ENCODE measurements at regions not wholly inside any gene's neighbourhood (a gene's known extent, or its start where the extent isn't known, plus 50 kb on each side); places are given as distances from the start of the nearest gene placed in this dataset.

DNA sequence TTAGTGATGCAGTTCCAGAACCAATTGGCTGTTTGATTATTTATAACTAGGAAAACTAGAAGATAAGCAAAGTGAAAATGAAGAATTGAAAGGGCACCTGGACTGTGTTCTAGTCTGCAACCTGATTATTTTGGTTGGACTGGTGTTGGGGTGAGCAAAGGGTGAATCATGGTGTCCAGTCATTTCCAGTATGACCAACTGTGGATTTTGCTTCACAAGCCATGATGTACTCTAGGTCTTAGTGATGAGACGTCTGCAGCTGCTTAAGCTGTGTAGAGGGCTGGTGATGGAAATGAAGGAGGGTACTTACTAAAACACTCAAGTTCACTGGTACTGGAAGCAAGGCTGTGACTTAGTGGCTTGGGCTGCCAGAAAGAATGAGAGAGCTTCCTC lies 193.2 kb upstream of the FRMD6 start:
- Histone ChIP-seq H3K4me1 (no peaks in the 10 kb centered on the region), H3K4me3 (no peak overlapping the region), H3K27ac (replicated peaks in 1 of 4) (no peak overlapping the region), H3K9me3 (no peaks in the 10 kb centered on the region), H3K27me3 (no peaks in the 10 kb centered on the region), H3K36me3 (no peaks in the 10 kb centered on the region)
- DNase-seq (ENCODE audit: extremely low spot score): peak; percentile 55
- intact Hi-C loops (cut with DNase I): no loop called here
- 80% methylated on average over 1 of the region's 1 CpG for WGBS
- TF ChIP-seq POLR2AphosphoS5 (IDR thresholded peaks at IDR 0.05) (no peak), EP300 (IDR thresholded peaks at IDR 0.05) (no peak), CTCF (IDR thresholded peaks at IDR 0.05) (no peak), POLR2A (IDR thresholded peaks at IDR 0.05; ENCODE audit: low read depth) (no peak)

- H3K36me3 ChIP-seq: no peaks in the 10 kb centered on the region
- no peak for DNase-seq (ENCODE audit: extremely low spot score)
- H3K27ac ChIP-seq (replicated peaks in 1 of 4): no peak overlapping the region
- WGBS: 45% methylated on average over 1 of the region's 1 CpG
- intact Hi-C loops (cut with DNase I): no loop called here
- H3K4me3 ChIP-seq: no peak overlapping the region
- no peak for TF ChIP-seq POLR2A (IDR thresholded peaks at IDR 0.05; ENCODE audit: low read depth)
- no peak for TF ChIP-seq CTCF (IDR thresholded peaks at IDR 0.05)
- no peak for TF ChIP-seq EP300 (IDR thresholded peaks at IDR 0.05)
- TF ChIP-seq POLR2AphosphoS5 (IDR thresholded peaks at IDR 0.05): no peak
- H3K27me3 ChIP-seq: no peaks in the 10 kb centered on the region
- no peaks in the 10 kb centered on the region for H3K4me1 ChIP-seq
- no peaks in the 10 kb centered on the region for H3K9me3 ChIP-seq
These were observed 191.7 kb upstream of the FRMD6 start for GRCh38 chr14:51460011-51460410.

DNA sequence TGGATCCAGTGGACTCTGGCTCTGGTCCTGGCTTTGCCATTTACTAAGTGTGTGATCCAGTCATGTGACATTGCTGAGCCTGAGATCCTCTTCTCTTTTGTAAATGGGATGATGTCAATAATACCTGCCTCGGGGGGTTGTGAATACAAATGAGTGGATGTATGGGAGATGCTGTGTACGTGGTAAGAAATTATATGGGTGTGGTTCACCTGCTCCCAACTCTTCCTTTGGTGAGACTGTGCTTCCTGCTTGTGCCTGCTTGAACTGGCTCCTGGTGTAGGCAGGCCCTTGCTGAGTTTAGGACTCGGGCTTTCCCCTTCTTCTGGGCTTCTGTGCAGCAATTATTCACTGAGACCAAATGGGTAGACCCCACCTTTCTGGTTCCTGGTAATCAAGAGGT lies 189.5 kb upstream of the FRMD6 start:
- Histone ChIP-seq H3K4me1 (no peaks in the 10 kb centered on the region), H3K9me3 (no peaks in the 10 kb centered on the region), H3K27me3 (no peaks in the 10 kb centered on the region), H3K36me3 (no peaks in the 10 kb centered on the region), H3K27ac (replicated peaks in 1 of 4) (no peak overlapping the region), H3K4me3 (no peak overlapping the region)
- DNase-seq (ENCODE audit: extremely low spot score): peak; percentile 45
- intact Hi-C loops (cut with DNase I): no loop called here
- no peak for TF ChIP-seq EP300 (IDR thresholded peaks at IDR 0.05)
- TF ChIP-seq POLR2AphosphoS5 (IDR thresholded peaks at IDR 0.05): no peak
- WGBS: 93% methylated on average over 3 of the region's 3 CpGs

GRCh38 chr14:51462706-51463105 lies 189.0 kb upstream of the FRMD6 start:
- DNase-seq (ENCODE audit: extremely low spot score): no peak
- intact Hi-C loops (cut with DNase I): no loop called here
- no peaks in the 10 kb centered on the region for H3K36me3 ChIP-seq
- no peaks in the 10 kb centered on the region for H3K4me1 ChIP-seq
- no peak overlapping the region for H3K27ac ChIP-seq (replicated peaks in 1 of 4)
- no peaks in the 10 kb centered on the region for H3K9me3 ChIP-seq
- TF ChIP-seq EP300 (IDR thresholded peaks at IDR 0.05): no peak
- TF ChIP-seq POLR2AphosphoS5 (IDR thresholded peaks at IDR 0.05): no peak
- no peak for TF ChIP-seq CTCF (IDR thresholded peaks at IDR 0.05)
- TF ChIP-seq POLR2A (IDR thresholded peaks at IDR 0.05; ENCODE audit: low read depth): no peak
- no peak overlapping the region for H3K4me3 ChIP-seq
- no peaks in the 10 kb centered on the region for H3K27me3 ChIP-seq

DNA sequence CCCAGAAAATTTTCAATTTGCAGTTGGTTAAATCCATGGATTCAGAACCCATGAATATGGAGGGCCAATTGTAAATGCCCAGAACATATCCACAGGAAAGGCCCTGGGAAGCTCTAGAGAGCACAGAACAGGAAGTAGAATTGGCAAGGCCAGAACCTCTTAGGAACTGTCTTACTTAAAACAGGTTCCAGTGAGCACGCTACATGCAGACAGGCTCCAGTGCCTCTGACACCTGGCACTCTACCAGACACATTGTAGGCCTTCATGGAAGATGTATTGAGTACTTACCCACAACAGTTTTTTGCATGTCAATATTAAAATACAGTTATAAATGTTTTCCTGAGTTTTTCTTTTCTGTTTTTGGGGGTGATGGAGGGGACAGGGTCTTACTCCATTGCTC lies 188.2 kb upstream of the FRMD6 start:
- Histone ChIP-seq H3K36me3 (no peaks in the 10 kb centered on the region), H3K27ac (replicated peaks in 1 of 4) (no peak overlapping the region), H3K9me3 (no peaks in the 10 kb centered on the region), H3K4me1 (no peaks in the 10 kb centered on the region), H3K4me3 (no peak overlapping the region), H3K27me3 (no peaks in the 10 kb centered on the region)
- TF ChIP-seq EP300 (IDR thresholded peaks at IDR 0.05) (no peak), POLR2A (IDR thresholded peaks at IDR 0.05; ENCODE audit: low read depth) (no peak), CTCF (IDR thresholded peaks at IDR 0.05) (no peak), POLR2AphosphoS5 (IDR thresholded peaks at IDR 0.05) (no peak)
- intact Hi-C loops (cut with DNase I): no loop called here
- 100% methylated on average over 1 of the region's 1 CpG for WGBS
- peak; percentile 57 for DNase-seq (ENCODE audit: extremely low spot score)

Measured in esophagus muscularis mucosa (tissue), 4 donors.